Fibroblast of peridontal ligament (primary cell): ENCODE measurements at regions not wholly inside any gene's neighbourhood (a gene's known extent, or its start where the extent isn't known, plus 50 kb on each side); places are given as distances from the start of the nearest gene placed in this dataset.
A peak's percentile ranks its signal among the peaks of the same experiment; 100 is the strongest.
"Not testable (repeated sequence)": the region's sequence is repeated elsewhere in the genome, so short reads cannot be mapped to it uniquely, and the experiment has no call there.

Experiments
- DNase-seq: peaks from one replicate; pipeline ENCODE4 v3.0.0-alpha.2; 2010; ENCODE audit errors: extremely low read depth

DNA sequence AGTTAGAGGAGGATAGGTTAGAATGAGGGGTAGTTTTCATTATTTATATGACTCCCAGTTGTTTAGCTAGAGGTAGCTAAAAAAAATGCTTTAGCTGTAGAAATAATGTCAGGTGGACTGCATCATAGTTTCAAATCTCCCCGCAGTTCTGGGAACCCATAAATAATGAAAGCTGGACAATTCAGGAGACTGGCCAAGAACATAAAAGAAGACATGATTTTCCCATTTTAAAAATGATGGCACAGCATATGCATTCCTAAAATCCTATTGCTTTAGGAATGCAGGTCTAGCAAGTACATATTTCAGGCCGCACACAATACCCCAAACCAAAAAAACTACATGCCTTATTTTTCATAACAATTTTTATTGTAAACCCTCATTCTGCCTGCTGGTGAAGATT lies 143.3 kb downstream of the CTH start:
- DNase-seq = no peak

DNA sequence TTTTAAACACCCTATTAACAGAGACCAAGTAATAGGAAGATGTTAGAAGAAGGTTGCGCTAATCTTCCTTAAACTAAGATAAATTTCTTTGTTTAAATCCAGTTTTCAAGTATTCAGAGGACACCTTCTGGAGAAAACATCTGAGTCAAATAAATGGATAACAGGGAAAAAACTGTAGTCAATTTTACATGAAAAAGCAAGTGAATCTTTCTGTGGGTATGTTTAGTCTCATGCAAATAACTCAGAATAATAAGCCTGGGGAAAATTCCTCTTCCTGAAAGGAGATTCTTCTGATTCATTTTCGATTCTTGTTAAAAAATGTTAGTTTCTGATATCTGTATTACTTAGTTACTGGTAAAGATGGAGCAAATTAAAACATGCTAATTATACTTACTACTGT lies 145.5 kb downstream of the CTH start:
- DNase-seq = no peak

DNA sequence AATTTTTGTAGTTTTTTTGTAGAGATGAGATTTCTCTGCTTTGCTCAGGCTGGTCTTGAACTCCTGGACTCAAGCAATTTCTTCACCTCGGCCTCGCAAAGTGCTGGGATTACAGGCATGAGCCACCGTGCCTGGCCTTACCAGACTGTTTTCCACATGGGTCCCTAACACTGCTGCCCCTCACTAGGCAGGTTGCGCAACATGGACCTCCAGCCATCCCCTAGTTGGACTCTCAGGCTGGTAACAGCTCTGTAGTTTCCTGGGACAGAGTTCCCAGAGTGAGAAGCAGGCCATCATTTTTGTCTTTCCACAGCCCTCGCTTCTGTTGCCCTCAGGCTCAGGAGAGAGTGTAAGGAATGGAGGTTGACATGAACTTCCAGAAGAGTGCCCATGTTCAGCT lies 156.1 kb downstream of the CTH start:
- no peak for DNase-seq

DNA sequence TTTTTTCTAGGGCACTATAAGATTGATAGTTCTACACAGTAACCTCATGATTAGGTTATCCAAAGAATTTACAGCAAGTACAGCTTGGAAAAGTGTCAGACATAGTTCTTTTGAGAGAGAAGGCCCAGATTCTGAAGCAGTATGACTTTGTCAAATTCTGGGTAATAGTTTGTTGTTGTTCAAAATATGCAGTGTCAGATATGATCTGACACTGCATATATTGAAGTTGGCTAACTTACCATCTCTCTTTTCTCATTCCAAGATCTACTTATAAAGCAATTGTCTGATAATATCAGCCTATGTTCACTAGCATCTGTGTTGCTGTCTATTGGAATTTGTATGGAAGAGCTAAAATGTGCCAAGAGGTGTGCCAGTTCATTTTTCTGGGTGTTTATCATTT lies 160.1 kb downstream of the CTH start:
- DNase-seq = no peak

DNA sequence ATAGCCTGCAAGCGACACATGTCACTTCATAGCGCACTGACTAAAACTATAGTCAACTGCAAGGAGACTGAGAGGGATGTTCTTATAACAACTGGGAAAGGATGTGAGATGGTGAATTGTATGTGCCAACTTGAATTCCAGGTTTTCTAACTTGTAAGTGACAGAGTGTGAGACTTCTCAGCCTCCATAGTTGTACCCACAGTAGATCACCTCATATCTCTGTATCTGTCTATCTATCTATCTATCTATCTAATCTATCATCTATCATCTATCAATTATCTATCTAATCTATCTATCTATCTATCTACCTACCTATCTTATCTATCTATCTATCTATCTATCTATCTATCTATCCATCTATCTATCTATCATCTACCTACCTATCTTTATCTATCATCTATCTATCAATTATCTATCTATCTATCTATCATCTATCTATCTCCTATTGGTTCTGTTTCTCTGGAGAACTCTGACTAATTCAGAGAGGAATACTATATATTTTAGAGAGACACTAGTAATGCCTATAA lies 162.3 kb downstream of the CTH start:
- DNase-seq = no peak

DNA sequence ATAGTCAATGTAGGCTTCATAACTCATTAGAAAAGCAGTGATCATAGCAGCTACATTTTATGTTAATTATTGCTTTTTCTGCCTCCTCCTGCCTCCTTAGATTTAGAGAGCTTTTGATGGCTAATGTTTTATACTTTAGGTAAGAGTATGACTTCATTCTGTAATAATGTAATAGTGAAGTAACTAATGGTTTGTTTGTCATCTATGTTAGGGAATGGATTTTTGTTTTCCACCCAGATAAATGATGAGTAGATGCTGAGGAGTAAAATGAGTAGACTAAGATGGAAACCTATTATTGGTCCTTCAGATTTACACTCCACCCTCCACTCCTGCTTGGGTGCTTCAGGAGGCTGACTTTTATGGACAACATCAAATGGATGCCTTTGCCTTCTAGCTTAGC lies 170.6 kb downstream of the CTH start:
- no peak for DNase-seq

DNA sequence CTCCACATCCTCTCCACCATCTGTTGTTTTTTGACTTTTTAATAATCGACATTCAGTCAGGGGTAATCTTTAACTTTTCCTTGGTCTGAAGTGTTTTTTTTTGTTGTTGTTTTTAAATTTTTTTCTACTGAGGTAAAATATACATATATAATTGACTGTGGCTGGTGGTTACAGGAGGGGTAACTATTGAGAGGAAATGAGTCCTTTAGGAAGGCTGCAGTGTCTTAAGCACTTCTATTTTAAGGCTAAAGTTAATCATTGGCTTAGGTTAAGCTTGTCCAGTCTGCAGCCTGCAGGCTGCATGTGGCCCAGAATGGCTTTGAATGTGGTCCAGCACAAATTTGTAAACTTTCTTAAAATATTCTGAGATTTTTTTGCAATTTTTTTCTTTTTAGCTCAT lies 172.5 kb downstream of the CTH start:
- no peak for DNase-seq

DNA sequence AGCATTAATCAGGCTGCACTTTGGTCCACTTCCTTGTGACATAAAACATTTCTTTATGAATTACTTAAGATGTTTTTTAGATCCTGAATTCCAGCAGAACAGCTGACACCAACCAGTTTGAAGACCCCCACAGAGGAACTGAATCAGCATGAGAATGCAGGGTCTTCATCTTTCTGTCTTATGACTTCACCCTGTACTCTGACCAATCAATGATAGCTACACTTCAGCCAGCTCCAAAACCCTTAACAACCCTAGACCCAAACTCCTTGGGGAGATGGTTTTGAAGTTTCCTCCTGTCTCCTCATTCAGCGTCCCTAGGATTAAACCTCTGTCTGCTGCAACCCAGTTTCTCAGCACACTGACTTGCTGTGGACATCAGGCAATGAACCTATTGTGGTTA lies 175.0 kb downstream of the CTH start:
- no peak for DNase-seq

DNA sequence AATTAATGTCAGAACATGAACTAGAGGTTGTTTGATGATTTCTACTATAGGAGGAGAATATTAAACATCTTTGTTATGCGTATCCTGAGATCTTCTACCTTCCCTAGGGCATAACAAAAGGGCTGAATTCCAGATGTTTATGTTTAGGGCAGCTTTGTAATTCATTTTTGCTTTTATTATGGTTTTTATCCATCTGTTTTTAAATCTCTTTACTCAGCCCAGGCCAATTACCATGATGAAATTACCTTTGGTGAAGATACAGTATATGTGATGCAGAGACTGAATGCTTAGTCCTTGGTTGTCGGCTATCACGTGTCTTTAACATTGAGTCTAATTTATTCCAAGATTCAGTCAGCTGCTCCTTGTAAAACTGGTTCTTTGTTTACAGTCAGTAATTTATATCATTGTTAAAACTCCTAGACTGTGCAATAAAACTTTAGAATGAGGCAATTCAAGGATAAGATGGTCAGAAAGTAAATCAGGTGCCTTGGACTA lies 176.9 kb downstream of the CTH start:
- no peak for DNase-seq

DNA sequence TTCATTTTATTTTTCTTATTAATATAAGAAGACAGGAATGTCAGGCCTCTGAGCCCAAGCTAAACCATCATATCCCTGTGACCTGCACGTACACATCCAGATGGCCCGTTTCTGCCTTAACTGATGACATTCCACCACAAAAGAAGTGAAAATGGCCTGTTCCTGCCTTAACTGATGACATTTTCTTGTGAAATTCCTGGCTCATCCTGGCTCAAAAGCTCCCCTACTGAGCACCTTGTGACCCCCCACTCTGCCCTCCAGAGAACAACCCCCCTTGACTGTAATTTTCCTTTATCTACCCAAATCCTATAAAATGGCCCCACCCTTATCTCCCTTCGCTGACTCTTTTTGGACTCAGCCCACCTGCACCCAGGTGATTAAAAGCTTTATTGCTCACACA lies 182.5 kb downstream of the CTH start:
- not testable (repeated sequence) for DNase-seq

DNA sequence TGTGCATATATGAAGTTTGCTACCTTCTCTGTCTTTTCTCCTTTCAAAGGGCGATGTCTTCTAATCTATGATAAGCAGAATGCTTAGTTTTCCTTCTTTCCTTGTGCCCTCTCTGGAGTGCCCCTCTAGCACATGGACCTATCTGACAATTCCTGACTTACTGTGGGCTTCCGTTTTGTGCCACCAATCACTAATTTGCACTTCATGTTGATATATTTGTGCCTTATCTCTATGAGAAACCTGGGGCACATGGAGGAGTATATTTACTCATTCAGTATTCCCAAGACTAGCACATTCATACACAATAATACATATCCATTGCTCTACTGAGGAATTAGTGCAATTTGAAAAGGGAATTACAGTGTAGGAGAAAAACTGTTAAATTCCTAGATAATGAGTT lies 197.7 kb downstream of the CTH start:
- DNase-seq = no peak

DNA sequence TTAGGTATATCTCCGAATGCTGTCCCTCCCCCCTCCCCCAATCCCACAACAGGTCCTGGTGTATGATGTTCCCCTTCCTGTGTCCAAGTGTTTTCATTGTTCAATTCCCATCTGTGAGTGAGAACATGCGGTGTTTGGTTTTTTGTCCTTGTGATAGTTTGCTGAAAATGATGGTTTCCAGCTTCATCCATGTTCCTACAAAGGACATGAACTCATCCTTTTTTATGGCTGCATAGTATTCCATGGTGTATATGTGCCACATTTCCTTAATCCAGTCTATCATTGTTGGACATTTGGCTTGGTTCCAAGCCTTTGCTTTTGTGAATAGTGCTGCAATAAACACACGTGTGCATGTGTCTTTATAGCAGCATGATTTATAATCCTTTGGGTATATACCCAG lies 199.1 kb downstream of the CTH start:
- DNase-seq = not testable (repeated sequence)

DNA sequence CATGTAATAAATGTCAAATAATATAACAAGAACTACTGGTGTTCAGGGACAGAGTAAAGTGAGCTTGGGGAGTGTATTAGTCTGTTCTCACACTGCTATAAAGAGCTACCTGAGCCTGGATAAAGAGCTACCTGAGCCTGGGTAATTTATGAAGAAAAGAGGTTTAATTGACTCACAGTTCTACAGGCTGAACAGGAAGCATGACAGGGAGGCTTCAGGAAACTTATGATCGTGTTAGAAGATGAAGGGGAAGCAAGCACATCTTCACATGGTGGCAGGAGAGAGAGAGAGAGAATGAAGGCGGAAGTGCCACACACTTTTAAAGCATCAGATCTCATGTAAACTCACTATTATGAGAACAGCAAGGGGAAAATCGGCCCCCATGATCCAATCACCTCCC lies 205.9 kb downstream of the CTH start:
- no peak for DNase-seq

DNA sequence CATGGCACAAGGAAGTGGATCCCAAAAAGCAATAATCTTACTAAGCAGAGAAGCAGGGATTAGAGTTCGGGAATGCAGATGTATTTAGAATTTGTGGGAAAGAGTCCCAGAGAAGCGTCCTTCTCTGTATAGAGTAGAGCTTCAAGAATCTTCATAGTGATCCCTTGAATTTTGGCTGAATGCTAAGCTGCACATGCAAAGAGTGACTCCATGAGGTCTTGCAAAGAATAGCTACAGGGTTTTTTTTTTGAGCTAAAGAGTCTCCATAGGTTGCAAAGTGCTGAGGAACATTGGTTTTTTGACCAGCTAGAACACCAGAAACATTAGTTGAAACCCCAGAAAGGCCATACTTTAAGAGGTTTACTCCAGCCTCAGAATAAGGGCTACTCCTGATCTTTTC lies 206.7 kb downstream of the CTH start:
- no peak for DNase-seq

DNA sequence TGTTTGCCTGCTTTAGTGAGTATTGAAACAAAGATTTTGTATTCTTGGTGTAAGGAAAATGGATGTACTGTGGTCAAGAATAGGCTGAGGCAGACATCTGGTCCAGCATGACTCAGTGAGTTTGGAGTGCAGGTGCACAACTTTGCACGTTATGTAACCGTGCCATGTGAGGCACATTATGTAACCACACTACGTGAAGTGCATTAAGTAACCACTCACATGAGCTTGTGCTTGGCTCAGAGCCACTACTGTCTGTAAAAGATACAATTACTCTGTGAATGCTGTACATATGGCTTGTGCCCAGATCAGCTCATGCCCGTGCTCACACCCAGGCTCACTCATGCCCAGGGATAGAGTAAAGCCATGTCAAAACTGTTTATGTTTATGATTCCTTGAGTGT lies 216.8 kb downstream of the CTH start:
- no peak for DNase-seq

DNA sequence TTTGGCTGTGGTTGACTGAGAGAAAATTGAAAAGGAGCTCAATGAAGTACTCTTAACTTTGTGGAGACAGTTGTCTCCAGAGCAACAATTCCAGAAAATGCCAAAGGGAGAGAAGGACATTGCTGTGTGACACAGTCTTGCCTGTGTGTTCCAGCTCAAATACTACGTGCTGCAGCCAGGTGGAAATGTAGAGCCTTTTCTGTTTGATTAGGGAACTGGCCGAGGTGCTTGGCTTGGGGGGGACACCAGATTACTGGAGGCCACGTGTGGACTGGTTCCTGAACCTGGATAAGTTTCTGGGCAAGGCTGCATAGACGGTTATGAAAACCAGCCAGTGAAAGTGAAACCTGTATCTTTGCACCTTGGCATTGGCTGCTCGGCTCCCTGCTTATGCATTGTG lies 217.9 kb downstream of the CTH start:
- DNase-seq = no peak

DNA sequence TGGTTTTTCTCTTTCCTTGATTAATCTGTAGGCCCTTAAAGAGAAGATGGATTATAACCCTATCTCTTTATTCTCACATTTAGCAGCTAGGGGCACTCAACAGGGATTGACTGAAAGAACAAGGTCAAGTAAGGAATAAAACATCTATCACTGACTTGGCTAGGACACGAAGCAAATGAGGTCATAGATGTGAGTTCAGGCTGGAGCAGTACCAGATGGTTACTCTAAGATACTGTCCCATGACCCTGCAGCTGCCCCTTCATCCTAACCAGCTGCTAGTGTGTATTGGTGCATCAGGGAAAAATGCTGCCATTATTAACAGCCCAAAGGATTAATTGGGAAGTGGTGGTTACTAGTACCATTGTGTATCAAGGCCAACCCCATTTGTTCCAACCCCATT lies 221.9 kb downstream of the CTH start:
- DNase-seq = no peak

DNA sequence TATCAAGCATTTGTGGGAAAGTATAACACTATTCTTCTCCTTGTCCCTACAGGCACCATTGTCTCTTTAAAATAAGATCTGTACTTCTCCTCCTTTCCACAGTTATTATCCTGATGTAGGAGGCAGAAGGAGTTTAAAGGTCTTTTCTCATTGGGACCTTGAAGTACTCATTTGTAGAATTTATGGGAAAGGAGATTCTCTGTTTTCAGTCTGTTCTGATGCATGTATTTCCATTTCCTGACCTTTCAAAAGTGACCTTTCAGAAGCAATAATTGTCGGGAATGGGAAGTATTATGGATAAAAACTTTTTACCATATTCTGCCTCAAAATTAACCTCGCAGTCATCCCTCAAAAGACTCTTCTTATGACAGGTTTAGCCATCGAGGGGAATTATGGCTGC lies 224.8 kb downstream of the CTH start:
- no peak for DNase-seq

DNA sequence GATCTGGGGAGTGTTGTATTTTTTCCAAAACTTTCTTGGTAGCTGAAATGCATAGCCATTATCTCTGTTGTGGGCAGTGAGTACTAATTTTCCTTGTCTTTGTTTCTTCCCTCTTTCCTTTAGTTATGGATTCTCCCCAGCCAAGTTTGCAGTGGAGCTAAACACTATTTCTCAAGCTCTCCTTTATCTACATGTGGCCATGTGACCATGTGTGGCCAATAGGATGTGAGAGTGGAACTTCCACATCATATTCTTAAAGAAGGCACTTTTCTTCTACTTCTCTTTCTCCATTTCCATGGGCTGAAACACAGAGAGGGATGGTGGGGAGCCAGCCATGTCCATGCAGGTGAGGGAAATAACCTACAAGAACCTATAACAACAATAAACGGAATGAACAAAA lies 230.8 kb downstream of the CTH start:
- no peak for DNase-seq

DNA sequence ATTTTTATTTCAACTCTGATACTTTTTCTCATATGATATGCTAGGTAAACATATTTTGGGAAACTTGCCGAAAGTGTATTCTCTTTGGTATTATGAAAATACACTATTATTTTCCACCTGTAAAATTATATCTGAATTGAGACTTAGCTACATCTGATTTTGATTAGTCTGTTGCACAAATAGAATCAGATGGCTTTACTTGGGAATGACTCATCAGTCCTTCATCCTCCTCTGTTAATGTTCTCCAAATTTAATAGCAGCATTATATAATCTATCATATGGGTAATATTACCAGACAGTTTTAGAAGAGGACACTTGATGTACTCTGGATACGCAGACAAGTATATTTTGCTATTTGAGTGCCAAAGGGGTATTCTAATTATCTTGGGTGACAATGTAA lies 245.3 kb downstream of the CTH start:
- DNase-seq = peak; percentile 56

DNA sequence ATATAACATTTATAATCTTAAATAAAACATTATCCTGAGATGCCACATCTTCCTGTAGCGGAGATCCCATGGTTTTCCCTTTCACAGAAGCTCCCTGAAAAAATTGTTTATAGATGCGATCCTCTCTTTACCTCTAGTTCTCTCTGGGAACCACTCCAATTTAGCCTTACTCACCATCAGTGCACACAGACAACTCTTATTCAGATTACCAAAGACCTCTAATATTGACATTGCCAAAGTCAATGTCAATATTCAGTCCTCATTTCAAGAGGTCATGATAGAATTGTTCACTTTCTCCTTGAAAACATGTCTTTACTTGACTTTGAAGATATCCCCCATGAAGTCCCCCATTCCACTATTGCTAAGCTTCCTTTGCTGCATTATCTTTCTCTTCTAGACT lies 248.8 kb downstream of the CTH start:
- no peak for DNase-seq

DNA sequence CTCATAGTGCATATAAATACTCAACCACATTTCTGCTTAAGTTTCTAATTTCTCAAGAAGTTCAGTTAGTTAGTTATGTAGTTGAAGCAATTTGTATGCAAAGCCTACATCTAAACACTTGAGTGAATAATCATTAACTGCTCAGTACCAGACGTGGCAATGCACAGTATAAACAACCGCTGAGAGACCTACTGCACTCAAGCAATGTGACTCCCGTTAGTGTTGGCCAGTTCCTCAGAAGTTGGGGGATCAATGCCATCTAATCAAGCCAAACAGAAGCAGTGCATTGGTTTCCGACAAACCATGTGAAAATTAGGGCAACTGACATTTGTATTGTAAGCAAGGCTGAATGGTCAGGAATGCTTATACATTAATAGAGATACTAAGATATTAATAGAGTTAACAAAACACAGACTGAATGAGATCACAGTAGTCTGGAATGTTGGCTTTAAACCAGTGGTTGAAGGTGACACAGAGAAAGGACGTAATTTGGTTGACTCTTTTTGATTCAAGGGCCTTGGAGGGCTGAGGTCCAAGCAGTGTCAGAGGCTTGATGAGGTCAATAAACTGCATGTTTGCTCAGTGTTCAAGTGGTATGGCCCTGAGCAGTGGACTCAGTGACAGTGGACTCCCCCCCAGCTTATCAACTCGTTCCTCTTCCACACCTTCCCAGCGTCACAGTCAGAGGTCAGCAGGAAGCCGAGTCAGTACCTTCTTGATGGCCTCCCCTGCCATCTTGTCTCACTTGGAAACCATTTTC lies 255.5 kb downstream of the CTH start:
- DNase-seq = no peak

DNA sequence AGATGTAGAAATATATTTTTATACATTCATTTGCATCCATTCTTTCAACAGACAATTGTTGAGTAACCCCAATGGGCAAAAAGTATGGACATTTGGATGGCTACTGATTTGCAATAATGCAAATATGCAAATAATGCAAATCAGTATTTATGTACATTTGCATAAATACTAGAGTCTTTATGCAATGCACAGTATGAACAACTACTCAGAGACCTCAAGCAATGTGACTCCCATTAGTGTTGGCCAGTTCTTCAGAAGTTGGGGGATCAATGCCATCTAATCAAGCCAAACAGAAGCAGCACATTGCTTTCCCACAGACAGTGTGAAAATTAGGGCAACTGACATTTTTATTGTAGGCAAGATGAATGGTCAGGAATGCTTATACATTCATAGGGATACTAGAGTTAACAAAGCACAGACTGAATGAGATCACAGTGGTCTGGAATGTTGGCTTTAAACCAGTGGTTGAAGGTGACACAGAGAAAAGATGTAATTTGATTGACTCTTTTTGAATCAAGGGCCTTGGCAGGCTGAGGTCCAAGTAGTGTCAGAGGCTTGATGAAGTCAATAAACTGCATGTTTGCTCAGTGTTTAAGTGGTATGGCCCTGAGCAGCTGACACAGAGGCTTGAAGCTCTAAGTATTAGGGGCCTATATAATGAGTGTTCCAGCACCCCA lies 256.6 kb downstream of the CTH start:
- no peak for DNase-seq
